Activated naive CD4-positive, alpha-beta T cell treated with anti-CD3 and anti-CD28 coated beads, Interleukin-2, amount 50 U/mL, for 72 hours (primary cell): ENCODE measurements at regions not wholly inside any gene's neighbourhood (a gene's known extent, or its start where the extent isn't known, plus 50 kb on each side); places are given as distances from the start of the nearest gene placed in this dataset.
"Not testable (repeated sequence)": the region's sequence is repeated elsewhere in the genome, so short reads cannot be mapped to it uniquely, and the experiment has no call there.

Source experiments
- ATAC-seq, 2 donors: fragments of 150-1000 bp; cut with Tn5 transposase; 2 replicates each; pipeline ENCODE4 v1.10.0; 2021; ENCODE audit warnings: mild to moderate bottlenecking in 2 of 2, moderate library complexity in 2 of 2
- DNase-seq, 2 donors: peaks; one replicate each; pipeline ENCODE4 v3.0.0; 2021 to 2022; ENCODE audit warnings: low spot score in 2 of 2
- H3K27ac Mint-ChIP-seq, 2 donors: one replicate each; pipeline ENCODE4 v1.8.0; 2022; ENCODE audit warnings: mild to moderate bottlenecking in 2 of 2, mixed read lengths in 2 of 2
- H3K36me3 Mint-ChIP-seq, 2 donors: one replicate each; pipeline ENCODE4 v1.8.0; 2022; ENCODE audit warnings: mixed read lengths in 2 of 2
- H3K9me3 Mint-ChIP-seq, 2 donors: one replicate each; pipeline ENCODE4 v1.8.0; 2022; ENCODE audit warnings: mixed read lengths in 2 of 2

DNA sequence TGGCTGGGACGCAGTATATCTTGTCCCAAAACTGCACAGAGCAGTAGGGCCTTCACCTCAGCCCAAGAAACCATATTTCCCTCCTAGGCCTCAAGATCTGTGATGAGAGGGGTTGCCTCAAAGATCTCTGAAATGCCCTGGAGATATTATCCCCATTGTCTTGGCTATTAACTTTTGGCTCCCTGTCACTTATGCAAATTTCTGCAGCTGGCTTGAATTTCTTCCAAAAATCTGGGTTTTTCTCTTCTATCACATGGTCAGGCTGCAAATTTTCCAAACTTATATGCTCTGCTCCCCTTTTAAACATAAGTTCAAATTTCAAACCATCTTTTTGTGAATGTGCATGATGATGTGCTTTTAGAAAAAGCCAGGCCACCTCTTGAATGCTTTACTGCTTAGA is 809.2 kb upstream of the CDH18 start:
- DNase-seq, ATAC-seq, H3K27ac Mint-ChIP-seq, H3K36me3 Mint-ChIP-seq, H3K9me3 Mint-ChIP-seq: not testable (repeated sequence)

- H3K27ac Mint-ChIP-seq, ATAC-seq, H3K36me3 Mint-ChIP-seq, DNase-seq: not testable (repeated sequence)
- peaks cover 4 to 11% of the 10 kb centered on the region in 2 donors for H3K9me3 Mint-ChIP-seq
These were observed 796.8 kb upstream of the CDH18 start for GRCh38 chr5:20784755-20785154.

- not testable (repeated sequence) for DNase-seq, ATAC-seq, H3K36me3 Mint-ChIP-seq, H3K27ac Mint-ChIP-seq
- H3K9me3 Mint-ChIP-seq = peaks cover 4 to 11% of the 10 kb centered on the region in 2 donors
These were observed 795.5 kb upstream of the CDH18 start for GRCh38 chr5:20783484-20783883.

GRCh38 chr5:20771338-20771737 is 783.3 kb upstream of the CDH18 start:
- H3K36me3 Mint-ChIP-seq, ATAC-seq, H3K9me3 Mint-ChIP-seq, H3K27ac Mint-ChIP-seq, DNase-seq: not testable (repeated sequence)

DNA sequence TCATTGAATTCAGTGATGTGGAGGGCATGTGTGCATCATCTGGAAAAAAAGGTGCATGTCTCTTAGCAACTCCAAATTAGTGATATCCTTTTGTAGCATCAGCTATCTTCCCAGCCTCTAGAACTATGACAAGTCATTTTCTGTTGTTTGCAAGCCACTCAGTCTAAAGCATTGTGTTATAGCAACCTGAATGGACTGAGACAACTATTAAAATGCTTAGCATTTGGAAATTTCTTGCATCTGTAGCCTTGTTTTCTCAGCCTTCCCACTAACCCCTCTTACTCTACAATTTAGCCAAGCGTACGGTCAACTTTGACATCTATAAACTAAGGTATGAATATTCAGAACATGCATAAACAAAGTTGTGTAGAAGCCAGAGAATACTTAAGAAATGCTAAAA is 777.1 kb upstream of the CDH18 start:
- H3K9me3 Mint-ChIP-seq, H3K27ac Mint-ChIP-seq, DNase-seq, ATAC-seq, H3K36me3 Mint-ChIP-seq: not testable (repeated sequence)

DNA sequence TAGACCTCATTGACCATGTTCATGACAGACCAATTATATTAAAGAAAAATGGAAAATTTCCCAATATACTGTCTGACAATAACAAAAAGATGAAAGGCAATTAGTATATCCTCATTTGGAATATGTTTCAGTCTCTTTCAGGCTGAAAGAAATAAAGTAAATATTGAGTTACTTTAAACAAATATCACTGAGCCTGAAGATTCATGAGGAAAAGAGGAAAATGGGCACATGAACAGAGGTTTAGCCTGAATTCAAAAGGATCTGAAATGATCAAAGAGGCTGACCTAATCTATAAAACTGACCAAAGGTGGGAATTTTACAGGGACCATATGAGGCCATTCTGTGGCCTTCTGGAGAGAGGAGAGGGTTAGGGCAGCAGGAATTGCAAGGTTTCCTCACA is 771.5 kb upstream of the CDH18 start:
- DNase-seq, H3K36me3 Mint-ChIP-seq, H3K27ac Mint-ChIP-seq, H3K9me3 Mint-ChIP-seq, ATAC-seq: not testable (repeated sequence)

GRCh38 chr5:20752179-20752578 is 764.2 kb upstream of the CDH18 start:
- H3K27ac Mint-ChIP-seq, H3K9me3 Mint-ChIP-seq, ATAC-seq, DNase-seq, H3K36me3 Mint-ChIP-seq: not testable (repeated sequence)

- H3K27ac Mint-ChIP-seq, DNase-seq, H3K36me3 Mint-ChIP-seq, ATAC-seq: not testable (repeated sequence)
- H3K9me3 Mint-ChIP-seq = peaks cover 7 to 16% of the 10 kb centered on the region in 2 donors
These were observed 747.7 kb upstream of the CDH18 start for GRCh38 chr5:20735715-20736114.

- not testable (repeated sequence) for DNase-seq, ATAC-seq, H3K36me3 Mint-ChIP-seq, H3K27ac Mint-ChIP-seq, H3K9me3 Mint-ChIP-seq
These were observed 744.2 kb upstream of the CDH18 start for GRCh38 chr5:20732223-20732622.

GRCh38 chr5:20721286-20721685 is 733.3 kb upstream of the CDH18 start:
- DNase-seq, ATAC-seq, H3K27ac Mint-ChIP-seq, H3K9me3 Mint-ChIP-seq, H3K36me3 Mint-ChIP-seq: not testable (repeated sequence)

- not testable (repeated sequence) for H3K27ac Mint-ChIP-seq, DNase-seq, H3K36me3 Mint-ChIP-seq, ATAC-seq, H3K9me3 Mint-ChIP-seq
These were observed 723.6 kb upstream of the CDH18 start for GRCh38 chr5:20711520-20712155.

GRCh38 chr5:20707634-20708033 is 719.6 kb upstream of the CDH18 start:
- H3K9me3 Mint-ChIP-seq, DNase-seq, H3K27ac Mint-ChIP-seq, H3K36me3 Mint-ChIP-seq, ATAC-seq: not testable (repeated sequence)

GRCh38 chr5:20694121-20694520 is 706.1 kb upstream of the CDH18 start:
- no peaks in the 10 kb centered on the region for H3K36me3 Mint-ChIP-seq

DNA sequence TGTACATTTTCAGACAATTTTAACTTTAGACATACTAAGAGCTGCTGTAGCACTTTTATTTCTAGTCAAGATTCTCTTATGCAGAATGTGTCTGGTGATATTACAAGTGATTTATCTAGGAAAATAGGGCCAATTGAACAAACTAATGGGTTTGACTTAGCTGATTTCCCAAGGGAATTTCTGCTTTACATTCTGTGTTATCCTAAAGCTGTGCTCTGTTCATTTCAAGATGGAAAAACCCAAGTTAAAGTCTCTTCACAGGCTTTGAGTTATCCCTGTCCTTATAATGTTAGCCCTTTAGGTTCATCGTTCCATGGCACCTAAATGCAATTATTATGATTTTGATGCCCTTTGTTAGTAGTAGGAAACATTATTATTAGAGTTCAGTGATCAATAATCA is 704.9 kb upstream of the CDH18 start:
- Mint-ChIP-seq H3K27ac (no peak overlapping the region), H3K36me3 (no peaks in the 10 kb centered on the region)
- ATAC-seq = no peak

More at GRCh38 chr5:20694121-20694520, 706.1 kb upstream of the CDH18 start:
- ATAC-seq = no peak
- H3K9me3 Mint-ChIP-seq = peaks cover under 1 to 2% of the 10 kb centered on the region in 2 donors
- DNase-seq = no peak
- no peak overlapping the region for H3K27ac Mint-ChIP-seq

GRCh38 chr5:20683241-20683940 is 695.4 kb upstream of the CDH18 start:
- Mint-ChIP-seq H3K27ac (no peak overlapping the region), H3K36me3 (no peaks in the 10 kb centered on the region), H3K9me3 (peaks cover 8 to 16% of the 10 kb centered on the region in 2 donors)
- ATAC-seq = no peak
- no peak for DNase-seq

More for the DNA sequence above, 704.9 kb upstream of the CDH18 start:
- no peak for DNase-seq
- H3K9me3 Mint-ChIP-seq = peaks cover 6 to 9% of the 10 kb centered on the region in 2 donors

GRCh38 chr5:20680718-20681302 is 692.8 kb upstream of the CDH18 start:
- H3K27ac Mint-ChIP-seq = no peak overlapping the region
- DNase-seq (no peak), ATAC-seq (no peak)
- peaks cover 7 to 11% of the 10 kb centered on the region in 2 donors for H3K9me3 Mint-ChIP-seq
- H3K36me3 Mint-ChIP-seq = no peaks in the 10 kb centered on the region

GRCh38 chr5:20678814-20679298 is 690.9 kb upstream of the CDH18 start:
- peak; percentile 43 to 58 for ATAC-seq
- H3K9me3 Mint-ChIP-seq = peaks cover 8 to 12% of the 10 kb centered on the region in 2 donors

More at GRCh38 chr5:20678814-20679298, 690.9 kb upstream of the CDH18 start:
- Mint-ChIP-seq H3K36me3 (no peaks in the 10 kb centered on the region), H3K27ac (no peak overlapping the region)
- DNase-seq = no peak
